Thyroid gland (tissue), 4 donors: ENCODE measurements at regions not wholly inside any gene's neighbourhood (a gene's known extent, or its start where the extent isn't known, plus 50 kb on each side); places are given as distances from the start of the nearest gene placed in this dataset.

Experiments used
- DNase-seq, 2 donors: peaks; one replicate each; pipeline ENCODE4 v3.0.0-alpha.2; 2019
- H3K27ac ChIP-seq, 3 donors: fragments of 200-600 bp; sonication (generic); 1 replicate in 2 of 3; 2 replicates in 1 of 3; pipeline ENCODE4 v1.5.1; 2016 to 2019; ENCODE audit warnings: mild to moderate bottlenecking in 1 of 3, moderate library complexity in 1 of 3
- H3K27me3 ChIP-seq: fragments of 200-600 bp; sonication (generic); one replicate; pipeline ENCODE4 v1.5.1; 2019
- H3K36me3 ChIP-seq, 2 donors: fragments of 200-600 bp; sonication (generic); one replicate each; pipeline ENCODE4 v1.5.1; 2016 to 2019
- H3K4me1 ChIP-seq, 2 donors: fragments of 200-600 bp; sonication (generic); one replicate each; pipeline ENCODE4 v1.5.1; 2017 to 2019
- H3K4me3 ChIP-seq, 3 donors: fragments of 200-600 bp; sonication (generic); replicated peaks in 1 of 3; 1 replicate in 2 of 3; 2 replicates in 1 of 3; pipeline ENCODE4 v1.5.1; 2016; ENCODE audit warnings: mild to moderate bottlenecking in 1 of 3
- H3K9me3 ChIP-seq: fragments of 200-600 bp; sonication (generic); one replicate; pipeline ENCODE4 v1.5.1; 2017
- CTCF ChIP-seq, 6 experiments: fragments of 200-600 bp in 3 of 6; fragments of 450-650 bp in 3 of 6; sonication (generic) in 3 of 6; IDR thresholded peaks; one replicate each; pipeline ENCODE4 v1.5.1; 2016 to 2019; ENCODE audit warnings: antibody characterized with exemption in 6 of 6, mild to moderate bottlenecking in 2 of 6, inconsistent platforms in 1 of 6, moderate library complexity in 1 of 6
- POLR2A ChIP-seq, 2 donors: fragments of 450-650 bp; IDR thresholded peaks; one replicate each; pipeline ENCODE4 v1.6.1; 2017; ENCODE audit warnings: antibody characterized with exemption in 2 of 2, mild to moderate bottlenecking in 2 of 2, moderate library complexity in 1 of 2
- WGBS, 2 donors: methylation state at CpG; one replicate each; pipeline ENCODE4 v1.1.5; 2017; 5-methylcytosine and 5-hydroxymethylcytosine counted together
- intact Hi-C: fragments of 100-400 bp; cut with DNase I; formaldehyde crosslinking; loops from one replicate; pipeline ENCODE4 v1.15.1; 2023

- no peaks in the 10 kb centered on the region for H3K36me3 ChIP-seq
- WGBS, 2 donors = 71 to 91% methylated on average over 1 of the region's 1 CpG
- no peaks in the 10 kb centered on the region for H3K4me1 ChIP-seq
- H3K27ac ChIP-seq = no peak overlapping the region
- no peaks in the 10 kb centered on the region for H3K27me3 ChIP-seq
- H3K9me3 ChIP-seq = no peaks in the 10 kb centered on the region
- no peak for DNase-seq
- H3K4me3 ChIP-seq = no peak overlapping the region
- intact Hi-C loops = no loop called here
- no peak for TF ChIP-seq POLR2A (IDR thresholded peaks at IDR 0.05)
- no peak for TF ChIP-seq CTCF (IDR thresholded peaks at IDR 0.05)
Observed at GRCh38 chr9:22808876-22809275, 362.3 kb downstream of the DMRTA1 start.

- Histone ChIP-seq H3K36me3 (no peaks in the 10 kb centered on the region), H3K4me3 (no peak overlapping the region), H3K4me1 (no peaks in the 10 kb centered on the region), H3K9me3 (no peaks in the 10 kb centered on the region), H3K27me3 (no peaks in the 10 kb centered on the region), H3K27ac (no peak overlapping the region)
- no peak for TF ChIP-seq CTCF (IDR thresholded peaks at IDR 0.05)
- TF ChIP-seq POLR2A (IDR thresholded peaks at IDR 0.05) = no peak
- intact Hi-C loops = no loop called here
- WGBS, 2 donors = 84 to 85% methylated on average over 2 of the region's 2 CpGs
- DNase-seq = no peak
Observed at GRCh38 chr9:22809371-22809770, 362.7 kb downstream of the DMRTA1 start.

GRCh38 chr9:22813529-22813928, 366.9 kb downstream of the DMRTA1 start:
- no peak for TF ChIP-seq CTCF (IDR thresholded peaks at IDR 0.05)
- TF ChIP-seq POLR2A (IDR thresholded peaks at IDR 0.05) = no peak
- Histone ChIP-seq H3K36me3 (no peaks in the 10 kb centered on the region), H3K9me3 (no peaks in the 10 kb centered on the region), H3K27me3 (no peaks in the 10 kb centered on the region), H3K27ac (no peak overlapping the region), H3K4me3 (no peak overlapping the region), H3K4me1 (no peaks in the 10 kb centered on the region)
- no peak for DNase-seq
- intact Hi-C loops = no loop called here
- WGBS, 2 donors = 80 to 83% methylated on average over 2 of the region's 2 CpGs

- H3K36me3 ChIP-seq = no peaks in the 10 kb centered on the region
- DNase-seq = no peak
- TF ChIP-seq CTCF (IDR thresholded peaks at IDR 0.05) (no peak), POLR2A (IDR thresholded peaks at IDR 0.05) (no peak)
- H3K27me3 ChIP-seq = no peaks in the 10 kb centered on the region
- no peak overlapping the region for H3K4me3 ChIP-seq
- no peaks in the 10 kb centered on the region for H3K4me1 ChIP-seq
- H3K27ac ChIP-seq = no peak overlapping the region
- intact Hi-C loops = no loop called here
- no peaks in the 10 kb centered on the region for H3K9me3 ChIP-seq
- 41 to 53% methylated on average over 3 of the region's 3 CpGs for WGBS, 2 donors
Observed at GRCh38 chr9:22815246-22815645, 368.6 kb downstream of the DMRTA1 start.

- Histone ChIP-seq H3K9me3 (no peaks in the 10 kb centered on the region), H3K4me1 (no peaks in the 10 kb centered on the region), H3K27ac (no peak overlapping the region), H3K36me3 (no peaks in the 10 kb centered on the region), H3K4me3 (no peak overlapping the region), H3K27me3 (no peaks in the 10 kb centered on the region)
- TF ChIP-seq POLR2A (IDR thresholded peaks at IDR 0.05) (no peak), CTCF (IDR thresholded peaks at IDR 0.05) (no peak)
- no peak for DNase-seq
- intact Hi-C loops = no loop called here
Observed at GRCh38 chr9:22817181-22817580, 370.6 kb downstream of the DMRTA1 start.
